Esophagus squamous epithelium (tissue), 4 donors: ENCODE measurements at regions not wholly inside any gene's neighbourhood (a gene's known extent, or its start where the extent isn't known, plus 50 kb on each side); places are given as distances from the start of the nearest gene placed in this dataset.

Source experiments
- POLR2A ChIP-seq, 4 donors: fragments of 450-650 bp; IDR thresholded peaks; one replicate each; pipeline ENCODE4 v1.6.1; 2017; ENCODE audit warnings: antibody characterized with exemption in 4 of 4, mild to moderate bottlenecking in 4 of 4, moderate library complexity in 3 of 4
- TF ChIP-seq, protein P1 (sequence below), 6 experiments: fragments of 450-650 bp in 4 of 6; fragments of 200-600 bp in 2 of 6; sonication (generic) in 2 of 6; IDR thresholded peaks; one replicate each; pipeline ENCODE4 v1.5.1; 2016 to 2019; ENCODE audit warnings: antibody characterized with exemption in 6 of 6, mild to moderate bottlenecking in 4 of 6, moderate library complexity in 4 of 6

DNA sequence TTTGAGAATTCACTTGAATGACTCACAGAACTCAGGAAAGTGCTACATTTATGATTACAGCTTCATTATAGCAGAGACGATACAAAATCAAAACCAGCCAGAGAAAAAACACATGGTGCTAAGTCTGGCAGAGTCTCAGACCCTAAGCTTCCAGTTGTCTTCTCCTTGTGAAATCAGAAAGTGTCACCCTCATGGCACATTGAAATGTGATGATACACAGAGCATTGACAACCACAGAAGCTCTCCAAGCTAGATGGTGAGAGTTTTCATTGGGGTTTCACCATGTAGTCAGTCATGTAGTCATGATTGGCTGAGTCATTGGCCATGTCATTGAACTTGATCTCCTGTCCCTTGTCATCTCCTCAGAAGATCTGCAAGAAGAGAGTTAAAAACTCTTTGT, 526.6 kb downstream of the MRPL39 start:
- TF ChIP-seq, protein P1, sequence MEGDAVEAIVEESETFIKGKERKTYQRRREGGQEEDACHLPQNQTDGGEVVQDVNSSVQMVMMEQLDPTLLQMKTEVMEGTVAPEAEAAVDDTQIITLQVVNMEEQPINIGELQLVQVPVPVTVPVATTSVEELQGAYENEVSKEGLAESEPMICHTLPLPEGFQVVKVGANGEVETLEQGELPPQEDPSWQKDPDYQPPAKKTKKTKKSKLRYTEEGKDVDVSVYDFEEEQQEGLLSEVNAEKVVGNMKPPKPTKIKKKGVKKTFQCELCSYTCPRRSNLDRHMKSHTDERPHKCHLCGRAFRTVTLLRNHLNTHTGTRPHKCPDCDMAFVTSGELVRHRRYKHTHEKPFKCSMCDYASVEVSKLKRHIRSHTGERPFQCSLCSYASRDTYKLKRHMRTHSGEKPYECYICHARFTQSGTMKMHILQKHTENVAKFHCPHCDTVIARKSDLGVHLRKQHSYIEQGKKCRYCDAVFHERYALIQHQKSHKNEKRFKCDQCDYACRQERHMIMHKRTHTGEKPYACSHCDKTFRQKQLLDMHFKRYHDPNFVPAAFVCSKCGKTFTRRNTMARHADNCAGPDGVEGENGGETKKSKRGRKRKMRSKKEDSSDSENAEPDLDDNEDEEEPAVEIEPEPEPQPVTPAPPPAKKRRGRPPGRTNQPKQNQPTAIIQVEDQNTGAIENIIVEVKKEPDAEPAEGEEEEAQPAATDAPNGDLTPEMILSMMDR (IDR thresholded peaks at IDR 0.05): no peak
- no peak for TF ChIP-seq POLR2A (IDR thresholded peaks at IDR 0.05)
